GM12864 (cell line): ENCODE measurements at regions not wholly inside any gene's neighbourhood (a gene's known extent, or its start where the extent isn't known, plus 50 kb on each side); places are given as distances from the start of the nearest gene placed in this dataset.
"Not testable (repeated sequence)": the region's sequence is repeated elsewhere in the genome, so short reads cannot be mapped to it uniquely, and the experiment has no call there.

Source experiments
- DNase-seq: peaks from one replicate; pipeline ENCODE4 v3.0.0-alpha.2; 2011; ENCODE audit warnings: low read depth
- H3K4me3 ChIP-seq: 2 replicates; pipeline ENCODE4 v1.5.1; 2011; ENCODE audit warnings: mild to moderate bottlenecking, low read depth, low read length, control low read depth
- TF ChIP-seq, protein P1 (sequence below): IDR thresholded peaks from 2 replicates; pipeline ENCODE4 v1.5.1; 2011; ENCODE audit warnings: low read depth, mild to moderate bottlenecking, moderate library complexity, low read length, control low read depth, inconsistent platforms; ENCODE audit errors: missing control alignments

DNA sequence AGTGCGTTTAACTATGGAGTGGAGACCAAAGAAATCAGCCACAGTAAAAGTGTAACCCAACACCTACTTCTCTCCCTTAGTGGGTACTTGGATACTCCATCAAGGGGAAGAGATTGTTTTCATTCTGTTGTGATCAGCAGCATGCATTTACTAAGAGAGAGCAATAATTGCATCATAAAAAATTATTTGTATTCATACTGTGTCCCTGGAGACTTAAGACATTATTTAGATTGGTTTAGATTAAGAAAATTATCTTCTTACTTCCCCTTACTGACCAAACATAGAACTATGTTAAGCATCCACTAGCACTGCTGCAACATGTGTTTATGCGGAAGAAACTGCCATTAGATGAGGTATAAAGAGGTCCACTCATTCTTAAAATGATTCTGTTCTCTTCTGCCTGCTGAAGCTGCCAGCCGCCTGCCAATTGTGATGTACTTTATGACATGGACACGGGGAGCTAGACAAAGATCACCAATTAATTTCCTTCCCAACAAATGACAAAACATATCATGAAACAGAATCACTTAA lies 738.5 kb downstream of the DIAPH3 start:
- TF ChIP-seq, protein P1, sequence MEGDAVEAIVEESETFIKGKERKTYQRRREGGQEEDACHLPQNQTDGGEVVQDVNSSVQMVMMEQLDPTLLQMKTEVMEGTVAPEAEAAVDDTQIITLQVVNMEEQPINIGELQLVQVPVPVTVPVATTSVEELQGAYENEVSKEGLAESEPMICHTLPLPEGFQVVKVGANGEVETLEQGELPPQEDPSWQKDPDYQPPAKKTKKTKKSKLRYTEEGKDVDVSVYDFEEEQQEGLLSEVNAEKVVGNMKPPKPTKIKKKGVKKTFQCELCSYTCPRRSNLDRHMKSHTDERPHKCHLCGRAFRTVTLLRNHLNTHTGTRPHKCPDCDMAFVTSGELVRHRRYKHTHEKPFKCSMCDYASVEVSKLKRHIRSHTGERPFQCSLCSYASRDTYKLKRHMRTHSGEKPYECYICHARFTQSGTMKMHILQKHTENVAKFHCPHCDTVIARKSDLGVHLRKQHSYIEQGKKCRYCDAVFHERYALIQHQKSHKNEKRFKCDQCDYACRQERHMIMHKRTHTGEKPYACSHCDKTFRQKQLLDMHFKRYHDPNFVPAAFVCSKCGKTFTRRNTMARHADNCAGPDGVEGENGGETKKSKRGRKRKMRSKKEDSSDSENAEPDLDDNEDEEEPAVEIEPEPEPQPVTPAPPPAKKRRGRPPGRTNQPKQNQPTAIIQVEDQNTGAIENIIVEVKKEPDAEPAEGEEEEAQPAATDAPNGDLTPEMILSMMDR = no peak
- H3K4me3 ChIP-seq = no peak overlapping the region
- DNase-seq = no peak

DNA sequence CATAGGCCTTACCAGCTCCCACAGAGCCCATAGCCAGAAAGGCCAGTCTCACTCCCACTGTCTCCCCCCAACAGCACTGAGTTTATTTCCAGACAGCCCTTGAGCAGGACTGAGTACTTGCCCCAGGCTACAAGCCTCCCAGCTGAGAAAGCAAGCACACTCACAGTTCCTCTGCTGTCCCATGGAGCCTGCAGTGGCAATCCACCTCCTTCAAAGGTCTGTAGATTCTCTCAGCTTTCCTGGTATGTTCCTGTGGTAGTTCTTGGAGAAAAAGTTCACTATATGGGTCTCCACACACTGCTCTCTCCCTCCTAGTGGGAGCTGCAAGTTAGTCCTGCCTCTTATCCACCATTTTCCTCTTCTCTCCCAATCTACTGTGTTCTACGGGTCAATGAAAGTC lies 728.7 kb downstream of the DIAPH3 start:
- no peak for DNase-seq
- H3K4me3 ChIP-seq = no peak overlapping the region
- TF ChIP-seq, protein P1 = no peak

DNA sequence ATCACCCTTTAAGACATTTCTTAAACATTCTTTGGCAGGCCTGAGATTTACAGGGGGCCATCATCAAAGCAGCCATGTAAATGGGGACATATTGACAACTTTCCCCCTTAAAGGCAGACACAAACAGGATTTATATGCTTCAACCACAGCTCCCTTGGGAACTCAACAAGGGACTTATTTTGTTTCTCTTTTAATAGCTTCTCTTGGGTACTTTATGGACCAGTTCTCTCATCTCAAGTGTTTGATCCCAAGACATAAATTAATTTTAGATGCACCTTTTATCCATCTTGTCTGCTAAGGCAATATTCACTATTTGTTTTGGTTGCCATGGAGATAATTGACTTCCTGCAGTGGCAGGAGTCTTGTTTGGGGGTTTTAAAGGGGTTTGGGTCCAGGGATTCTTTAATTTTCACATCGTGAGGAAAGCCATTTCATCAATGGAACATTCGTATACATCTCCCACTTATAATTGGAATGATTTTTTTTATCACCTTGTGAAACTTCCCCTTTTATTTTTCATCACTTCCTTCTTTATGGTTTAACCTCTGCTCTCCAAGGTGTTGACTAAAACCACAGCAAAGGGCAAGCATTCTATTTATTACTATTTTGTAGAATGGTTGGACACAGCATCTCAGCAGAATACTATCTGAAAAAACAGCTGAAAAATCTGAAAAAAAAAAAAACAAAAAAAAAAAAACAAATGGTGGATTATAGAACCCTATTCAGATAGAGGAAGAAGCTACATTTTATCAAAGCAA lies 726.0 kb downstream of the DIAPH3 start:
- H3K4me3 ChIP-seq = no peak overlapping the region
- DNase-seq = no peak
- TF ChIP-seq, protein P1 = no peak

DNA sequence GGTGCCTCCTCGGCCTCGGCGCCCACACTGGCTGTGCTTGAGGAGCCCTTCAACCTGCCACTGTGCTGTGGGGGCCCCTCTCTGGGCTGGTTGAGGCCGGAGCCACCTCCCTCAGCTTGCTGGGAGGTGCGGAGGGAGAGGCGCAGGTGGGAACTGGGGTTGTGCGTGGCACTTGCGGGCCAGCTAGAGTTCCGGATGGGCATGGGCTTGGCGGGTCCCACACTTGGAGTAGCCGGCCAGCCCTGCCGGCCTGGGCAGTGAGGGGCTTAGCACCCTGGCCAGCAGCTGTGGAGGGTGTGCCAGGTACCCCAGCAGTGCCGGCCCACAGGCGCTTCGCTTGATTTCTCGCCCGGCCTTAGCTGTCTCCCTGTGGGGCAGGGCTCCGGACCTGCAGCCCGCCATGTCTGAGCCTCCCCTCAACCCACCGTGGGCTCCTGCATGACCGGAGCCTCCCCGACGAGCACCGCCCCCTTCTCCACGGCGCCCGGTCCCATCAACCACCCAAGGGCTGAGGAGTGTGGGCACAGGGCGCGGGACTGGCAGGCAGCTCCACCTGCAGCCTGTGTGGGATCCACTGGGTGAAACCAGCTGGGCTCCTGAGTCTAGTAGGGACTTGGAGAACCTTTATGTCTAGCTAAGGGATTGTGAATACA lies 723.8 kb downstream of the DIAPH3 start:
- TF ChIP-seq, protein P1 = no peak
- no peak overlapping the region for H3K4me3 ChIP-seq
- no peak for DNase-seq

DNA sequence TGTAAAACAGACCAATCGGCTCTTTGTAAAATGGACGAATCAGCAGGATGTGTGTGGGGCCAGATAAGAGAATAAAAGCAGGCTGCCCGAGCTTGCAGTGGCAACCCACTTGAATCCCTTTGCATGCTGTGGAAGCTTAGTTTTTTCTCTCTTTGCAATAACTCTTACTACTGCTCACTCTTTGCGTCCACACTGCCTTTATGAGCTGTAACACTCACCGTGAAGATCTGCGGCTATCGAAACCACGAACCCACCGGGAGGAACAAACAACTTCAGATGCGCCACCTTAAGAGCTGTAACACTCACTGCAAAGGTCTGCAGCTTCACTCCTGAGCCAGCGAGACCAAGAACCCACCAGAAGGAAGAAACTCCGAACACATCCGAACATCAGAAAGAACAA lies 722.7 kb downstream of the DIAPH3 start:
- H3K4me3 ChIP-seq, DNase-seq: not testable (repeated sequence)

DNA sequence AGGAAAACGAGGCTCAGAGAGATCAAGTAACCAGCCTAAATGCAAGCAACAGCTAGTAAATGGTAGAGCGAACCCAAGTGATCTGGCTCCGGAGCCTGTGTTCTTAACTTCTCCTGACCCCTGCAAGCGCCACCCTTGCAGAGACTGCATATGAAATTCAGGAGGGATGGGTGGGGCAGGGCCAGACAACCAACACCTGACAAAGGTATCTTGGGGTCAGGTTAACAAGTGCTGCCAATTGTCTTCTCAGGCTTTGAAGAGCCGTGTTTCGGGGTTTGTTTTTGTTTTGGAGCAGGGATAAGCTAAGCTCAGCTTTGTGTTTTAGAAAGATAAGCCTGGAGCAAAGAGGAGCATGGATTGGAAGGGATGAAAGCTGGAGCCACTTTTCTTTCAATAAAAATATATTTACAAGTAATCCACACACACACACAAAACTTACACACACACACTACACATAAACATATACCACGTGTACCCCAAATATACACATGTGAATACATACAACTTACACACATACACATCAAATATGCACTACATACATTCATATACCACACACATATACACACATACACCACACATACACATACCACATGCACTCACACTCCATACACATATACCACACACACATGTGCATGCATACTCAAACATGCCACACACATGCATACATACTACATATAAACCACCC lies 722.0 kb downstream of the DIAPH3 start:
- DNase-seq = no peak
- H3K4me3 ChIP-seq = no peak overlapping the region
- TF ChIP-seq, protein P1 = no peak

DNA sequence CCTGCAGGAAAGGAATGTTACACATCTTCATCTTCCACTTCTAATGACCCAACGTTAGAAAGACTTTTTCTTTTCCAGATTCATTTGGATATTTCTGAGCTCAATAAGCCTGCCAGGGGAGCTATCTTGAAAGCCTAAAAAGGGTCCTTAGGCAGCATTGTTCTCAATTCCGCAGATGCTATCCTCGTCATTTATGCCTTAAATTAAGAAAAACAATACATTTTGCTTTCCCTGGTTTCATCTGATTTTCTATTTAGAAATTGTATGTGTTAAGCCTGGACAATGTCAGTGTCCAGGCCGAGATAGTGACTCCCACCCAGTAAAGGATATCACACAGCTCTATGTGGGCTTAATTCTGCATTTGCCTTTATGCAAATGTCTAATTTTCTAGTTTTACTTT lies 721.3 kb downstream of the DIAPH3 start:
- H3K4me3 ChIP-seq = no peak overlapping the region
- TF ChIP-seq, protein P1 = no peak
- no peak for DNase-seq
